ENCODE measurements at regions not wholly inside any gene's neighbourhood (a gene's known extent, or its start where the extent isn't known, plus 50 kb on each side); places are given as distances from the start of the nearest gene placed in this dataset.

GRCh38 chr2:221653182-221653581, 81.1 kb upstream of the EPHA4 start:
- H3K36me3 ChIP-seq (ENCODE audit: low read depth, low read length) = no peaks in the 10 kb centered on the region
- H3K9me3 ChIP-seq (ENCODE audit: low read length) = no peaks in the 10 kb centered on the region
- no TSS peak for BruUV-seq (replicated peaks)
- H2AFZ ChIP-seq (ENCODE audit: low read length) = no peak overlapping the region
- H3K9ac ChIP-seq (ENCODE audit: low read length) = no peak overlapping the region
- H3F3A ChIP-seq (ENCODE audit: low read length, unreplicated experiment) = no peaks in the 10 kb centered on the region
- intact Hi-C loops (cut with micrococcal nuclease) = no loop called here
- H3K4me1 ChIP-seq (ENCODE audit: insufficient read depth, low read length) = no peaks in the 10 kb centered on the region
- no peaks in the 10 kb centered on the region for H3K79me2 ChIP-seq (ENCODE audit: low read length)
- H3K27me3 ChIP-seq (ENCODE audit: low read length) = no peaks in the 10 kb centered on the region
- H3K9me2 ChIP-seq (replicated peaks; ENCODE audit: low read length) = no peaks in the 10 kb centered on the region
- H4K20me1 ChIP-seq (ENCODE audit: low read length) = no peaks in the 10 kb centered on the region
- H3K27ac ChIP-seq (ENCODE audit: low read length) = no peak overlapping the region
- no peak overlapping the region for H3K4me2 ChIP-seq (ENCODE audit: low read length)
- no peak for DNase-seq
- POLR2A ChIA-PET (ENCODE audit: unreplicated experiment) = no interaction called here
- no peak for TF ChIP-seq EZH2phosphoT487 (IDR thresholded peaks at IDR 0.05; ENCODE audit: borderline replicate concordance, low read length)
- TF ChIP-seq CTCF (conservative IDR thresholded peaks at IDR 0.05; ENCODE audit: low read depth, low read length) = no peak
- TF ChIP-seq EZH2 (IDR thresholded peaks at IDR 0.05; ENCODE audit: low read length, unreplicated experiment) = no peak
- CTCF ChIA-PET = no interaction called here
- no peak for ATAC-seq
- no peak overlapping the region for H3K4me3 ChIP-seq (ENCODE audit: low read length)

GRCh38 chr2:221649051-221649775, 77.1 kb upstream of the EPHA4 start:
- no peaks in the 10 kb centered on the region for H3K9me3 ChIP-seq (ENCODE audit: low read length)
- H3K9me2 ChIP-seq (replicated peaks; ENCODE audit: low read length) = no peaks in the 10 kb centered on the region
- BruUV-seq (replicated peaks) = no TSS peak
- no peak overlapping the region for H3K4me3 ChIP-seq (ENCODE audit: low read length)
- H3K9ac ChIP-seq (ENCODE audit: low read length) = no peak overlapping the region
- intact Hi-C loops (cut with micrococcal nuclease) = no loop called here
- no peaks in the 10 kb centered on the region for H3F3A ChIP-seq (ENCODE audit: low read length, unreplicated experiment)
- ATAC-seq (no peak), DNase-seq (no peak)
- no peaks in the 10 kb centered on the region for H3K36me3 ChIP-seq (ENCODE audit: low read depth, low read length)
- no peak overlapping the region for H2AFZ ChIP-seq (ENCODE audit: low read length)
- H3K4me2 ChIP-seq (ENCODE audit: low read length) = no peak overlapping the region
- no peaks in the 10 kb centered on the region for H3K79me2 ChIP-seq (ENCODE audit: low read length)
- no peak for TF ChIP-seq EZH2phosphoT487 (IDR thresholded peaks at IDR 0.05; ENCODE audit: borderline replicate concordance, low read length)
- no peak for TF ChIP-seq EZH2 (IDR thresholded peaks at IDR 0.05; ENCODE audit: low read length, unreplicated experiment)
- no peak for TF ChIP-seq CTCF (conservative IDR thresholded peaks at IDR 0.05; ENCODE audit: low read depth, low read length)
- no peaks in the 10 kb centered on the region for H3K4me1 ChIP-seq (ENCODE audit: insufficient read depth, low read length)
- no peaks in the 10 kb centered on the region for H3K27me3 ChIP-seq (ENCODE audit: low read length)
- no peak overlapping the region for H3K27ac ChIP-seq (ENCODE audit: low read length)
- ChIA-PET POLR2A (ENCODE audit: unreplicated experiment) (no interaction called here), CTCF (no interaction called here)
- H4K20me1 ChIP-seq (ENCODE audit: low read length) = no peaks in the 10 kb centered on the region

GRCh38 chr2:221642447-221642846, 70.3 kb upstream of the EPHA4 start:
- no peak for ATAC-seq
- CTCF ChIA-PET = no interaction called here
- BruUV-seq (replicated peaks) = no TSS peak

More at GRCh38 chr2:221642447-221642846, 70.3 kb upstream of the EPHA4 start:
- Histone ChIP-seq H3K79me2 (ENCODE audit: low read length) (no peaks in the 10 kb centered on the region), H3K9ac (ENCODE audit: low read length) (no peak overlapping the region), H3K4me2 (ENCODE audit: low read length) (no peak overlapping the region), H2AFZ (ENCODE audit: low read length) (no peak overlapping the region), H3F3A (ENCODE audit: low read length, unreplicated experiment) (no peaks in the 10 kb centered on the region), H4K20me1 (ENCODE audit: low read length) (no peaks in the 10 kb centered on the region), H3K4me1 (ENCODE audit: insufficient read depth, low read length) (no peaks in the 10 kb centered on the region), H3K27ac (ENCODE audit: low read length) (no peak overlapping the region), H3K27me3 (ENCODE audit: low read length) (no peaks in the 10 kb centered on the region), H3K9me2 (replicated peaks; ENCODE audit: low read length) (no peaks in the 10 kb centered on the region), H3K9me3 (ENCODE audit: low read length) (no peaks in the 10 kb centered on the region), H3K36me3 (ENCODE audit: low read depth, low read length) (no peaks in the 10 kb centered on the region), H3K4me3 (ENCODE audit: low read length) (no peak overlapping the region)
- intact Hi-C loops (cut with micrococcal nuclease) = no loop called here
- POLR2A ChIA-PET (ENCODE audit: unreplicated experiment) = no interaction called here
- TF ChIP-seq CTCF (conservative IDR thresholded peaks at IDR 0.05; ENCODE audit: low read depth, low read length) (no peak), EZH2phosphoT487 (IDR thresholded peaks at IDR 0.05; ENCODE audit: borderline replicate concordance, low read length) (no peak), EZH2 (IDR thresholded peaks at IDR 0.05; ENCODE audit: low read length, unreplicated experiment) (no peak)
- no peak for DNase-seq
